Sigmoid colon (tissue), 6 donors: ENCODE measurements at regions not wholly inside any gene's neighbourhood (a gene's known extent, or its start where the extent isn't known, plus 50 kb on each side); places are given as distances from the start of the nearest gene placed in this dataset.
A peak's percentile ranks its signal among the peaks of the same experiment; 100 is the strongest.

ENCODE experiments used
- DNase-seq: peaks from one replicate; pipeline ENCODE4 v3.0.0-alpha.2; 2019
- H3K27ac ChIP-seq, 4 donors: fragments of 200-600 bp; sonication (generic); one replicate each; pipeline ENCODE4 v1.5.1; 2016 to 2019; ENCODE audit warnings: mild to moderate bottlenecking in 1 of 4
- H3K27me3 ChIP-seq, 3 donors: fragments of 200-600 bp; sonication (generic); one replicate each; pipeline ENCODE4 v1.5.1; 2019; ENCODE audit warnings: mild to moderate bottlenecking in 1 of 3
- H3K36me3 ChIP-seq, 4 donors: fragments of 200-600 bp; sonication (generic); one replicate each; pipeline ENCODE4 v1.5.1; 2016 to 2019
- H3K4me1 ChIP-seq, 4 donors: fragments of 200-600 bp; sonication (generic); one replicate each; pipeline ENCODE4 v1.5.1; 2017 to 2019
- H3K4me3 ChIP-seq, 4 donors: fragments of 200-600 bp; sonication (generic); one replicate each; pipeline ENCODE4 v1.5.1; 2017 to 2019; ENCODE audit warnings: mild to moderate bottlenecking in 2 of 4, moderate library complexity in 1 of 4
- H3K9me3 ChIP-seq, 4 donors: fragments of 200-600 bp in 3 of 4; sonication (generic) in 3 of 4; one replicate each; pipeline versions ENCODE4 v1.5.1 to v1.6.1; 2013 to 2019
- CTCF ChIP-seq, 4 experiments: fragments of 450-650 bp in 3 of 4; fragments of 200-600 bp in 1 of 4; IDR thresholded peaks; one replicate each; pipeline ENCODE4 v1.5.1; 2016 to 2019; ENCODE audit warnings: antibody characterized with exemption in 4 of 4, mild to moderate bottlenecking in 3 of 4, moderate library complexity in 2 of 4
- EP300 ChIP-seq, 4 donors: sonication (generic); formaldehyde crosslinking; IDR thresholded peaks; one replicate each; pipeline ENCODE4 v1.6.1; 2017; ENCODE audit warnings: antibody characterized with exemption in 4 of 4
- POLR2A ChIP-seq, 2 donors: fragments of 450-650 bp; IDR thresholded peaks; one replicate each; pipeline ENCODE4 v1.6.1; 2016; ENCODE audit warnings: antibody characterized with exemption in 2 of 2, mild to moderate bottlenecking in 2 of 2, moderate library complexity in 2 of 2
- POLR2AphosphoS5 ChIP-seq, 4 donors: sonication (generic); formaldehyde crosslinking; IDR thresholded peaks; one replicate each; pipeline ENCODE4 v1.6.1; 2017; ENCODE audit warnings: antibody characterized with exemption in 4 of 4
- WGBS, 2 donors: extraction: QIAGEN DNeasy Blood & Tissue Kit; methylation state at CpG; one replicate each; pipeline ENCODE4 v1.1.7; 2013; 5-methylcytosine and 5-hydroxymethylcytosine counted together
- intact Hi-C: fragments of 100-400 bp; cut with DNase I; formaldehyde crosslinking; loops from one replicate; pipeline ENCODE4 v1.15.1; 2023
- donor health status: healthy with polysubstance abuse.
- donor health status: healthy.

DNA sequence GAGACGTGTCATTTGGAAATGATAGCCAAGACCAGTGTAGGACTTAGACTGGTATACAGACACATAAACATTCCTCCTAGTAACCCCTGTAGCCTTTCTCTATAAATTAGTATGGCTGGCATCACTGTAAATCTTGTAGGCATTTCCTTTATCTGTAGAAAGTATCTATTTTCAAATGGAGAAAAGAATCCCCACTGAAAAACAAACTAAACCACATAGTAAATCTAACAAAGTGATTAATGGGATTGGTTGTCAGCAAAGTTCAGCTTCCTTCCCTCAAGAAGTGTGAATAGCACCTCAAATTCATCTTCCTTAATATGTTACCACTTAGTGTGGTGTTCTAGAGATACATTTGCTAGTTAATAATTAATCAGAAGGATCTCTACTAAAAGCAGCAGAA lies 119.4 kb upstream of the NBEA start:
- H3K36me3 ChIP-seq, result no peaks in the 10 kb centered on the region
- 84% methylated on average over 1 of the region's 1 CpG for WGBS, 2 donors
- intact Hi-C loops, result no loop called here
- no peak overlapping the region for H3K4me3 ChIP-seq
- peaks cover 0 to 9% (median 1%) of the 10 kb centered on the region in 4 donors for H3K4me1 ChIP-seq
- DNase-seq, result no peak
- TF ChIP-seq CTCF (IDR thresholded peaks at IDR 0.05) (no peak), POLR2AphosphoS5 (IDR thresholded peaks at IDR 0.05) (no peak), POLR2A (IDR thresholded peaks at IDR 0.05) (no peak)
- no peaks in the 10 kb centered on the region for H3K27me3 ChIP-seq
- no peaks in the 10 kb centered on the region for H3K9me3 ChIP-seq
- H3K27ac ChIP-seq, result no peak overlapping the region

DNA sequence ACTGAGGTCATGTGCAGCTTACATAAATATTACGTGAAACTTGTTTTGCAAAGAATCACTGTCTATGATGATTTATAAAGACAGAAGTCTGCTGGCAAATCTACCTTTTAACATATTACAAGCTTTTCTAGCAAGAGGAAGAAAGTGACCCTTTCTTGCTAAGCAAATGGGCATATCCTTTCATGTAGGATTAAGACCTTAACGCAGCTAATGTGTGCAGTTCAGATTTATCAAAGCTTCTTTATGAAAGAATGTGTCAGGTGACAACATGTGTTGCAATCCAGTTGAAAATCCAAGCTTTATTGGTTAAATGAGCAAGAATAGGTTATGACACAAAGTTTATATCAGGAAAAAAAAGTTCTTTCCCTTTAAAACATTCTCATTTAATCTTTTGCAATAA lies 115.6 kb upstream of the NBEA start:
- no peak overlapping the region for H3K27ac ChIP-seq
- no peaks in the 10 kb centered on the region for H3K36me3 ChIP-seq
- no peaks in the 10 kb centered on the region for H3K9me3 ChIP-seq
- intact Hi-C loops, result no loop called here
- H3K4me3 ChIP-seq, result no peak overlapping the region
- no peak for DNase-seq
- H3K4me1 ChIP-seq, result peaks cover 0 to 24% (median 9%) of the 10 kb centered on the region in 4 donors
- 26 to 60% methylated on average over 2 of the region's 2 CpGs for WGBS, 2 donors
- no peaks in the 10 kb centered on the region for H3K27me3 ChIP-seq
- no peak for TF ChIP-seq EP300 (IDR thresholded peaks at IDR 0.05)
- TF ChIP-seq POLR2A (IDR thresholded peaks at IDR 0.05), result no peak
- no peak for TF ChIP-seq POLR2AphosphoS5 (IDR thresholded peaks at IDR 0.05)
- TF ChIP-seq CTCF (IDR thresholded peaks at IDR 0.05), result no peak

- DNase-seq, result no peak
- no peak for TF ChIP-seq POLR2AphosphoS5 (IDR thresholded peaks at IDR 0.05)
- no peak for TF ChIP-seq CTCF (IDR thresholded peaks at IDR 0.05)
- TF ChIP-seq EP300 (IDR thresholded peaks at IDR 0.05), result no peak
- no peak for TF ChIP-seq POLR2A (IDR thresholded peaks at IDR 0.05)
- H3K27me3 ChIP-seq, result no peaks in the 10 kb centered on the region
- no peaks in the 10 kb centered on the region for H3K36me3 ChIP-seq
- 35 to 53% methylated on average over 6 of the region's 6 CpGs for WGBS, 2 donors
- H3K9me3 ChIP-seq, result peaks cover 0 to 5% (median 0%) of the 10 kb centered on the region in 4 donors
- peaks cover 0 to 28% (median 22%) of the 10 kb centered on the region in 4 donors for H3K4me1 ChIP-seq
- H3K4me3 ChIP-seq, result no peak overlapping the region
- intact Hi-C loops, result no loop called here
- H3K27ac ChIP-seq, result peak overlapping the region in 2 of 4 donors; percentile 39 to 58
Measured at GRCh38 chr13:34833562-34834182, 108.4 kb upstream of the NBEA start.

DNA sequence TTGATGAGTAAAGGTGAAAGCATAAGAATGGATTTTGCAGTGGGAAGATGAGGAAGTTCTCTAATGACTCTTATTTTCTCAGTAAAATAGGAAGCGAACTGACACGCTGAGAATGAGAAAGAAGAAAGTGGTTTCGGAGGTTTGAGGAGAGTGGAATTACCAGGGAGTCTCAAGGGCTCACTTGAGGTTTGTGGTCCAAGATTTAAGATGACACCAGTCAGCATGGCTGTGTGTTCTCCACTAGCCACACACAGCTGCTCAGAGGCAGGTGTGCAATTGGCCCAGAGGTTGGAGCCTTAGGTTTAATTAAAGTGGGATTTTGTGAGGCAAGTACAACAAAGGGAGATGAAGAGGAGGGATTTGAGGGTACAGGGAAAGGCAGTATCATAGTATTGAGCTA lies 99.6 kb upstream of the NBEA start:
- no peak for DNase-seq
- H3K36me3 ChIP-seq, result no peaks in the 10 kb centered on the region
- WGBS, 2 donors, result 62 to 89% methylated on average over 3 of the region's 3 CpGs
- TF ChIP-seq POLR2AphosphoS5 (IDR thresholded peaks at IDR 0.05), result no peak
- no peak for TF ChIP-seq POLR2A (IDR thresholded peaks at IDR 0.05)
- TF ChIP-seq CTCF (IDR thresholded peaks at IDR 0.05), result no peak
- TF ChIP-seq EP300 (IDR thresholded peaks at IDR 0.05), result no peak
- H3K4me1 ChIP-seq, result no peaks in the 10 kb centered on the region
- no peaks in the 10 kb centered on the region for H3K27me3 ChIP-seq
- intact Hi-C loops, result no loop called here
- H3K4me3 ChIP-seq, result no peak overlapping the region
- H3K9me3 ChIP-seq, result peaks cover 0 to 2% (median 0%) of the 10 kb centered on the region in 4 donors
- no peak overlapping the region for H3K27ac ChIP-seq

GRCh38 chr13:34847766-34848165 lies 94.3 kb upstream of the NBEA start:
- H3K4me1 ChIP-seq, result no peaks in the 10 kb centered on the region
- TF ChIP-seq CTCF (IDR thresholded peaks at IDR 0.05), result no peak
- TF ChIP-seq POLR2AphosphoS5 (IDR thresholded peaks at IDR 0.05), result no peak
- TF ChIP-seq POLR2A (IDR thresholded peaks at IDR 0.05), result no peak
- WGBS, 2 donors, result 38 to 60% methylated on average over 3 of the region's 3 CpGs
- intact Hi-C loops, result no loop called here
- no peaks in the 10 kb centered on the region for H3K36me3 ChIP-seq
- H3K27me3 ChIP-seq, result no peaks in the 10 kb centered on the region
- no peak for DNase-seq
- H3K4me3 ChIP-seq, result no peak overlapping the region
- H3K27ac ChIP-seq, result no peak overlapping the region
- H3K9me3 ChIP-seq, result no peaks in the 10 kb centered on the region
